NB4 (cell line): ENCODE measurements at regions not wholly inside any gene's neighbourhood (a gene's known extent, or its start where the extent isn't known, plus 50 kb on each side); places are given as distances from the start of the nearest gene placed in this dataset.
"Not testable (repeated sequence)": the region's sequence is repeated elsewhere in the genome, so short reads cannot be mapped to it uniquely, and the experiment has no call there.

Experiments used
- DNase-seq: peaks from one replicate; pipeline ENCODE4 v3.0.0; 2010; ENCODE audit warnings: low read depth
- H3K4me3 ChIP-seq: one replicate; pipeline ENCODE4 v1.5.1; 2011; ENCODE audit warnings: mild to moderate bottlenecking, low read depth, low read length, moderate library complexity
- CTCF ChIP-seq: IDR thresholded peaks from one replicate; pipeline ENCODE4 v1.5.1; 2012; ENCODE audit warnings: low read depth, low read length
- MAX ChIP-seq: IDR thresholded peaks from 2 replicates; pipeline ENCODE4 v1.6.1; 2011; ENCODE audit warnings: low read depth, low read length
- MYC ChIP-seq: IDR thresholded peaks from 2 replicates; pipeline ENCODE4 v1.6.1; 2011; ENCODE audit warnings: low read depth, low read length
- POLR2A ChIP-seq: IDR thresholded peaks from 2 replicates; pipeline ENCODE4 v1.6.1; 2011; ENCODE audit warnings: mild to moderate bottlenecking; ENCODE audit not compliant: insufficient read length; ENCODE audit errors: extremely low read depth

GRCh38 chr5:23136958-23137357 is 283.8 kb upstream of the CDH12 start:
- no peak for TF ChIP-seq POLR2A
- TF ChIP-seq MYC, result no peak
- no peak for TF ChIP-seq CTCF
- TF ChIP-seq MAX, result no peak
- H3K4me3 ChIP-seq, result no peak overlapping the region
- DNase-seq, result no peak

GRCh38 chr5:23132231-23132630 is 279.1 kb upstream of the CDH12 start:
- no peak overlapping the region for H3K4me3 ChIP-seq
- TF ChIP-seq POLR2A, result no peak
- no peak for DNase-seq

- H3K4me3 ChIP-seq, result no peak overlapping the region
- no peak for DNase-seq
- no peak for TF ChIP-seq POLR2A
- TF ChIP-seq MYC, result no peak
- TF ChIP-seq CTCF, result no peak
- no peak for TF ChIP-seq MAX
These were observed 259.1 kb upstream of the CDH12 start for GRCh38 chr5:23112237-23112636.

GRCh38 chr5:23105021-23105420 is 251.9 kb upstream of the CDH12 start:
- DNase-seq, result no peak
- H3K4me3 ChIP-seq, result no peak overlapping the region
- TF ChIP-seq CTCF (no peak), MAX (no peak)

- no peak for TF ChIP-seq MYC
- no peak for TF ChIP-seq MAX
- no peak for TF ChIP-seq POLR2A
- no peak for TF ChIP-seq CTCF
- DNase-seq, result no peak
- H3K4me3 ChIP-seq, result no peak overlapping the region
These were observed 250.4 kb upstream of the CDH12 start for GRCh38 chr5:23103566-23103965.

GRCh38 chr5:23095418-23095817 is 242.3 kb upstream of the CDH12 start:
- H3K4me3 ChIP-seq, DNase-seq: not testable (repeated sequence)

GRCh38 chr5:23089286-23089685 is 236.1 kb upstream of the CDH12 start:
- DNase-seq, result no peak
- TF ChIP-seq MYC (no peak), POLR2A (no peak), CTCF (no peak), MAX (no peak)
- H3K4me3 ChIP-seq, result no peak overlapping the region
